Stimulated activated CD4-positive, alpha-beta T cell treated with anti-CD3 and anti-CD28 coated beads, Interleukin-4, amount 100 ng/mL, for 4 hours (primary cell): ENCODE measurements at regions not wholly inside any gene's neighbourhood (a gene's known extent, or its start where the extent isn't known, plus 50 kb on each side); places are given as distances from the start of the nearest gene placed in this dataset.
"Not testable (repeated sequence)": the region's sequence is repeated elsewhere in the genome, so short reads cannot be mapped to it uniquely, and the experiment has no call there.

Source experiments
- DNase-seq, 2 experiments: peaks; one replicate each; pipeline ENCODE4 v3.0.0-alpha.2; 2020

GRCh38 chr11:134737563-134738510 lies 325.8 kb upstream of the B3GAT1 start:
- no peak for DNase-seq

- no peak for DNase-seq
Observed at GRCh38 chr11:134736251-134736947, 324.4 kb upstream of the B3GAT1 start.

- no peak for DNase-seq
Observed at GRCh38 chr11:134734894-134735293, 322.9 kb upstream of the B3GAT1 start.

- no peak for DNase-seq
Observed at GRCh38 chr11:134734141-134734845, 322.3 kb upstream of the B3GAT1 start.

- DNase-seq = no peak
Observed at GRCh38 chr11:134733646-134734045, 321.6 kb upstream of the B3GAT1 start.

- DNase-seq = no peak
Observed at GRCh38 chr11:134731213-134731961, 319.3 kb upstream of the B3GAT1 start.

- DNase-seq = no peak
Observed at GRCh38 chr11:134730561-134731212, 318.6 kb upstream of the B3GAT1 start.

GRCh38 chr11:134730101-134730500 lies 318.1 kb upstream of the B3GAT1 start:
- no peak for DNase-seq

- no peak for DNase-seq
Observed at GRCh38 chr11:134728186-134728585, 316.1 kb upstream of the B3GAT1 start.

GRCh38 chr11:134727636-134728035 lies 315.6 kb upstream of the B3GAT1 start:
- no peak for DNase-seq

GRCh38 chr11:134727204-134727603 lies 315.2 kb upstream of the B3GAT1 start:
- no peak for DNase-seq

GRCh38 chr11:134725716-134726639 lies 313.9 kb upstream of the B3GAT1 start:
- DNase-seq = no peak

GRCh38 chr11:134725211-134725610 lies 313.2 kb upstream of the B3GAT1 start:
- no peak for DNase-seq

- DNase-seq = no peak
Observed at GRCh38 chr11:134724779-134725140, 312.7 kb upstream of the B3GAT1 start.

- DNase-seq = no peak
Observed at GRCh38 chr11:134724106-134724778, 312.2 kb upstream of the B3GAT1 start.

GRCh38 chr11:134720691-134721070 lies 308.6 kb upstream of the B3GAT1 start:
- DNase-seq = not testable (repeated sequence)

- not testable (repeated sequence) for DNase-seq
Observed at GRCh38 chr11:134719940-134720690, 308.1 kb upstream of the B3GAT1 start.

- DNase-seq = no peak
Observed at GRCh38 chr11:134719397-134719796, 307.4 kb upstream of the B3GAT1 start.

- DNase-seq = no peak
Observed at GRCh38 chr11:134716582-134716981, 304.5 kb upstream of the B3GAT1 start.
